Lung (tissue), 11 donors: ENCODE measurements at regions not wholly inside any gene's neighbourhood (a gene's known extent, or its start where the extent isn't known, plus 50 kb on each side); places are given as distances from the start of the nearest gene placed in this dataset.

Source experiments
- ATAC-seq: fragments of 200-7000 bp; cut with Tn5 transposase; one replicate; pipeline ENCODE4 v1.9.1; 2020; ENCODE audit warnings: moderate number of reproducible peaks; ENCODE audit not compliant: insufficient read depth, low FRiP score
- DNase-seq, 3 donors: peaks; one replicate each; pipeline ENCODE4 v3.0.0-alpha.2; 2013 to 2017
- H3K27ac ChIP-seq, 2 donors: one replicate each; pipeline ENCODE4 v1.5.1; 2013; ENCODE audit warnings: mild to moderate bottlenecking in 2 of 2, moderate library complexity in 2 of 2, control low read depth in 1 of 2, inconsistent platforms in 1 of 2, low read depth in 1 of 2, low read length in 1 of 2
- H3K27me3 ChIP-seq, 3 donors: one replicate each; pipeline ENCODE4 v1.5.1; 2013; ENCODE audit warnings: low read length in 2 of 3; ENCODE audit not compliant: control insufficient read depth in 3 of 3, insufficient read depth in 3 of 3
- H3K36me3 ChIP-seq, 4 donors: one replicate each; pipeline ENCODE4 v1.5.1; 2013; ENCODE audit warnings: low read length in 4 of 4, mild to moderate bottlenecking in 1 of 4, moderate library complexity in 1 of 4; ENCODE audit not compliant: control insufficient read depth in 4 of 4, insufficient read depth in 4 of 4
- H3K4me1 ChIP-seq, 5 donors: one replicate each; pipeline ENCODE4 v1.5.1; 2013; ENCODE audit warnings: low read length in 5 of 5, mild to moderate bottlenecking in 2 of 5, moderate library complexity in 1 of 5; ENCODE audit not compliant: control insufficient read depth in 5 of 5, insufficient read depth in 5 of 5
- H3K4me3 ChIP-seq: one replicate; pipeline ENCODE4 v1.5.1; 2013; ENCODE audit warnings: mild to moderate bottlenecking, control low read depth, moderate library complexity
- H3K9ac ChIP-seq, 2 donors: one replicate each; pipeline ENCODE4 v1.5.1; 2013; ENCODE audit warnings: low read length in 2 of 2, control low read depth in 1 of 2; ENCODE audit not compliant: insufficient read depth in 1 of 2
- H3K9me3 ChIP-seq, 4 donors: one replicate each; pipeline ENCODE4 v1.5.1; 2013; ENCODE audit warnings: low read length in 3 of 4, mild to moderate bottlenecking in 1 of 4, moderate library complexity in 1 of 4; ENCODE audit not compliant: control insufficient read depth in 4 of 4, insufficient read depth in 3 of 4
- WGBS, 2 donors: extraction: QIAGEN DNeasy Blood & Tissue Kit; methylation state at CpG; one replicate each; pipeline ENCODE4 v1.1.7; 2013; 5-methylcytosine and 5-hydroxymethylcytosine counted together
- TF ChIP-seq, protein P1 (sequence below): IDR thresholded peaks from 2 replicates; pipeline ENCODE4 v1.5.1; 2012; ENCODE audit warnings: mild to moderate bottlenecking; ENCODE audit errors: control extremely low read depth, extremely low read depth
- donor health status: control.
- donor health status: control.
- donor health status: Bipolar disorder and iron deficiency.
- donor health status: healthy.
- donor health status: DM: yes; HTN: yes; CAD: no.

DNA sequence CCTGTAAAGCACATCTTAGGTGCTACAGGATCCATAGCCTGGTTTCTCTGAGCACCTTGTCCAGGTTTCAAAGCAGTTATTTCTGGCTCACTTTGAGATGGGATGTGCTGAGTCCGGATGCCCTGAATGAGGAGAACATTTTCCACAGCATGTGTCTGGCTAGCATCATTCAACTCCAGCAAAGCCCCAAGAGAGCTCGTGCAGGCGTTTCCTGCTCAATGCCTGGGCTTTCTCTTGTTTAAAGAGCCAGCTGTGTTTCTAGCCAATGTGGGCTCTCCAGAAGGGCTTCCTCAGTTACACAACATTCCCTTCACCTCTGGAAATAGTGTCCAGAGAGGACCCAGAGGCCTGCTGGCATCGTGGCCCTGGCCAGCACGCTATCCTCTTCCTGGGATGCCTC lies 411.7 kb downstream of the DMAC1 start:
- TF ChIP-seq, protein P1, sequence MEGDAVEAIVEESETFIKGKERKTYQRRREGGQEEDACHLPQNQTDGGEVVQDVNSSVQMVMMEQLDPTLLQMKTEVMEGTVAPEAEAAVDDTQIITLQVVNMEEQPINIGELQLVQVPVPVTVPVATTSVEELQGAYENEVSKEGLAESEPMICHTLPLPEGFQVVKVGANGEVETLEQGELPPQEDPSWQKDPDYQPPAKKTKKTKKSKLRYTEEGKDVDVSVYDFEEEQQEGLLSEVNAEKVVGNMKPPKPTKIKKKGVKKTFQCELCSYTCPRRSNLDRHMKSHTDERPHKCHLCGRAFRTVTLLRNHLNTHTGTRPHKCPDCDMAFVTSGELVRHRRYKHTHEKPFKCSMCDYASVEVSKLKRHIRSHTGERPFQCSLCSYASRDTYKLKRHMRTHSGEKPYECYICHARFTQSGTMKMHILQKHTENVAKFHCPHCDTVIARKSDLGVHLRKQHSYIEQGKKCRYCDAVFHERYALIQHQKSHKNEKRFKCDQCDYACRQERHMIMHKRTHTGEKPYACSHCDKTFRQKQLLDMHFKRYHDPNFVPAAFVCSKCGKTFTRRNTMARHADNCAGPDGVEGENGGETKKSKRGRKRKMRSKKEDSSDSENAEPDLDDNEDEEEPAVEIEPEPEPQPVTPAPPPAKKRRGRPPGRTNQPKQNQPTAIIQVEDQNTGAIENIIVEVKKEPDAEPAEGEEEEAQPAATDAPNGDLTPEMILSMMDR, result no peak
- ATAC-seq (no peak), DNase-seq (no peak)
- no peak overlapping the region for H3K27ac ChIP-seq
- H3K27me3 ChIP-seq, result no peaks in the 10 kb centered on the region
- H3K4me1 ChIP-seq, result no peaks in the 10 kb centered on the region
- WGBS, 2 donors, result 43 to 63% methylated on average over 5 of the region's 5 CpGs
- no peaks in the 10 kb centered on the region for H3K9me3 ChIP-seq
- H3K4me3 ChIP-seq, result no peak overlapping the region
- no peak overlapping the region for H3K9ac ChIP-seq
- no peaks in the 10 kb centered on the region for H3K36me3 ChIP-seq

DNA sequence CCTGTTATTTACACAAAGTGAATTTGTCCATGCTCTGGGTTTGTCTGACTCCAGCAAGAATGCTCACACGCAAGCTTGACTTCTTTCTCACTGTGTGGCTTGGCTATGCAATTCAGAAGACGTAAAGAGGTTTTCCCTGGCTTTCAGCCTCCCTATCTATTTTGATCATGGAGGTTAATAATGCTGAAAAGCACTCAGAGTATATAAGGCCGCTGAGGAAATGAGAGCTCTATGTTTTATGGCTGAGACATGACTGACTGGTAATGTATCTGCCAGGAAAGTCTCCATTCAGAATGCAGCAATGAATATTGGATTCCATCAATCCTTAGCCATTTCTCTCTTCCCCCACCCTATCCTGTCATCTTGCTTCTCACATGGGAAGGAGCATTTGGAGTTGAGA lies 417.3 kb downstream of the DMAC1 start:
- no peak overlapping the region for H3K27ac ChIP-seq
- no peaks in the 10 kb centered on the region for H3K27me3 ChIP-seq
- no peaks in the 10 kb centered on the region for H3K9me3 ChIP-seq
- DNase-seq (no peak), ATAC-seq (no peak)
- H3K4me3 ChIP-seq, result no peak overlapping the region
- H3K36me3 ChIP-seq, result no peaks in the 10 kb centered on the region
- no peak overlapping the region for H3K9ac ChIP-seq
- TF ChIP-seq, protein P1, result no peak
- H3K4me1 ChIP-seq, result peaks cover 0 to 23% (median 0%) of the 10 kb centered on the region in 5 donors
- WGBS, 2 donors, result 89 to 90% methylated on average over 3 of the region's 3 CpGs

DNA sequence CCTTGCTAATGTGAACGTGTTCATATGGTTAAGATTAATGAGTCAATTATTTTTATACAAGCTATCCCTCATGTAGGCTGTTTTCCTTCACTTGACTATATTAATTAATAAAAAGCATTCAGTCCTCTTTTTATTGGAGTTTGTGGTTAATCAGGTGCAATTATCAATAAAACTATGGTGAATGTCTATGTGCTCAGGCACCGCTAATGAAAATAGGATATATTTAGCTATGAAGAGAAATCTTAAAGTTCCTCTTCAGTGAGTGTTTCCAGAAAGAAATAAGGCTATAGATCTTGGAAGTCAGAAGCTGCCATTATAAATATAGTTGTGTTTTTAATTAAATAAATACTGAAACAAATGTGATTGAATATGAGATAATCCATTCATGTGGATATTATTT lies 422.1 kb downstream of the DMAC1 start:
- H3K27me3 ChIP-seq, result no peaks in the 10 kb centered on the region
- no peak overlapping the region for H3K4me3 ChIP-seq
- no peaks in the 10 kb centered on the region for H3K36me3 ChIP-seq
- no peak for DNase-seq
- H3K27ac ChIP-seq, result no peak overlapping the region
- H3K9me3 ChIP-seq, result peaks cover 0 to 4% (median 0%) of the 10 kb centered on the region in 4 donors
- 80 to 93% methylated on average over 2 of the region's 2 CpGs for WGBS, 2 donors
- TF ChIP-seq, protein P1, result no peak
- H3K4me1 ChIP-seq, result peaks cover 0 to 61% (median 6%) of the 10 kb centered on the region in 5 donors
- H3K9ac ChIP-seq, result no peak overlapping the region
- no peak for ATAC-seq

DNA sequence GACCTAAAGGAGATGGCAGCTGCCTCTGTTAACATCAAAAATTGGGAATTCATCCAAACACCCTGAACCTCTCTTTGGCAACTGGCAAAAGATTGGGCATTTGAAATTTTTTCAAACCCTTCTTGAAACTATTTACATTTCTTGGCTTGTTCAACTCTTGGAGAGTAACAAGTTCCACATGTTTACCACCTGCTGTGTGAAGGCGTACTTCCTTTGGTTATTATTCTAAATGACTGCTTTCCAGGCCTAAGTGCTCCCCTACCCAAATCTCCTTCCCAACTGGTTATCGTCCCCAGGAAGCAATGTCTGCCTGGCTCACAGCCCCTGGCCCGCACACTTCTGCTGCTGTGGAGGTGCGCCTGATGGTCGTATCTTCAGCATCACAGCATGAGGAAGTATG lies 422.7 kb downstream of the DMAC1 start:
- peaks cover 0 to 4% (median 0%) of the 10 kb centered on the region in 4 donors for H3K9me3 ChIP-seq
- ATAC-seq, result no peak
- peaks cover 0 to 67% (median 6%) of the 10 kb centered on the region in 5 donors for H3K4me1 ChIP-seq
- no peaks in the 10 kb centered on the region for H3K36me3 ChIP-seq
- DNase-seq, result peak; percentile 72 to 95 (median 94)
- H3K9ac ChIP-seq, result no peak overlapping the region
- TF ChIP-seq, protein P1, result no peak
- no peak overlapping the region for H3K27ac ChIP-seq
- no peak overlapping the region for H3K4me3 ChIP-seq
- 71 to 84% methylated on average over 5 of the region's 5 CpGs for WGBS, 2 donors
- H3K27me3 ChIP-seq, result no peaks in the 10 kb centered on the region
